Astrocyte of the spinal cord (primary cell): ENCODE measurements at regions not wholly inside any gene's neighbourhood (a gene's known extent, or its start where the extent isn't known, plus 50 kb on each side); places are given as distances from the start of the nearest gene placed in this dataset.
A peak's percentile ranks its signal among the peaks of the same experiment; 100 is the strongest.

Source experiments
- DNase-seq: peaks from one replicate; pipeline ENCODE4 v3.0.0; 2011; ENCODE audit warnings: low read depth, low spot score
- H3K4me3 ChIP-seq: 2 replicates; pipeline ENCODE4 v1.5.1; 2011; ENCODE audit warnings: low read depth, mild to moderate bottlenecking, low read length, moderate library complexity
- in situ Hi-C: cut with HindIII; loops from 2 replicates; pipeline ENCODE4 v1.10.0; 2017; ENCODE audit warnings: low sequenced_read_pairs
- TF ChIP-seq, protein P1 (sequence below): IDR thresholded peaks from 2 replicates; pipeline ENCODE4 v1.5.1; 2012; ENCODE audit warnings: low read depth, mild to moderate bottlenecking, low read length, inconsistent platforms

DNA sequence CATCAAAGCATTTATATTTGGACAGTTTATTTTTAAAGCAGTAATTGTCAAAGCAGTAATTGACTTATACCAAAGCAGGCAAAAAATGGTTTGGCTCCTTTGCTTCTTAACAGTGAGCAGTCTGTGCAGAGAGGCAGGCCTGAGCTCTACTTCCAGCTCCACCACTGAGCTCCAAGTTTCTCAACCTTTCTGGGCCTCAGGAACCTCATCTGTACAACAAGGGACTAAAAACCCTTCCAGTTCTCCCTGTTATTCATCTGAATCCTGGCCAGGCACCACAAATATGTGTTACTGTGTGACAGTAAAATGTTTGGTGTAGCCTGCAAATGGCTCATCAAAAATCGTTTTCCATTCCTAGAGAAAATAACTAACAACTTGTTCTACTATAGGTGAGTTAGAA, 88.7 kb upstream of the TTC29 start:
- DNase-seq: peak; percentile 48
- in situ Hi-C loops: no loop called here
- no peak overlapping the region for H3K4me3 ChIP-seq
- TF ChIP-seq, protein P1, sequence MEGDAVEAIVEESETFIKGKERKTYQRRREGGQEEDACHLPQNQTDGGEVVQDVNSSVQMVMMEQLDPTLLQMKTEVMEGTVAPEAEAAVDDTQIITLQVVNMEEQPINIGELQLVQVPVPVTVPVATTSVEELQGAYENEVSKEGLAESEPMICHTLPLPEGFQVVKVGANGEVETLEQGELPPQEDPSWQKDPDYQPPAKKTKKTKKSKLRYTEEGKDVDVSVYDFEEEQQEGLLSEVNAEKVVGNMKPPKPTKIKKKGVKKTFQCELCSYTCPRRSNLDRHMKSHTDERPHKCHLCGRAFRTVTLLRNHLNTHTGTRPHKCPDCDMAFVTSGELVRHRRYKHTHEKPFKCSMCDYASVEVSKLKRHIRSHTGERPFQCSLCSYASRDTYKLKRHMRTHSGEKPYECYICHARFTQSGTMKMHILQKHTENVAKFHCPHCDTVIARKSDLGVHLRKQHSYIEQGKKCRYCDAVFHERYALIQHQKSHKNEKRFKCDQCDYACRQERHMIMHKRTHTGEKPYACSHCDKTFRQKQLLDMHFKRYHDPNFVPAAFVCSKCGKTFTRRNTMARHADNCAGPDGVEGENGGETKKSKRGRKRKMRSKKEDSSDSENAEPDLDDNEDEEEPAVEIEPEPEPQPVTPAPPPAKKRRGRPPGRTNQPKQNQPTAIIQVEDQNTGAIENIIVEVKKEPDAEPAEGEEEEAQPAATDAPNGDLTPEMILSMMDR: no peak

DNA sequence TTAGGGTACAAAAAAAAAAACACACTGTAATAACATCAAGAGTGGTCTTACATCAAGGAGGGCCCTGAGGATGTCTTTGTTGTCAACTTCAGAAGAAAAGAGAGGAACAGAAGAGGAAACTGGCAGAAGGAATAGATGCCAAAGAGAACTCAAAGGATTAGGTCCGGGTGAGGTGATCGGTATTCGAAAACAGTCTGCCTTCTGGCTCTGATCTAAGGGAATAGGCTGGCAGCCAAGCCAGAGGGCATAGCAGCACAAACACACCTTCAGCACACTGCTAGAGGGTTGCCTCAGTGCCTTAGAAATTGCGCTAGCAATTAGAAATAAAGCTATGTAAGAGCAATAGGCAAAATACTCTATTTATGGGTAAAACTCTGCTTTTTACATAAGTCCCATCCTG, 91.4 kb upstream of the TTC29 start:
- in situ Hi-C loops: no loop called here

DNA sequence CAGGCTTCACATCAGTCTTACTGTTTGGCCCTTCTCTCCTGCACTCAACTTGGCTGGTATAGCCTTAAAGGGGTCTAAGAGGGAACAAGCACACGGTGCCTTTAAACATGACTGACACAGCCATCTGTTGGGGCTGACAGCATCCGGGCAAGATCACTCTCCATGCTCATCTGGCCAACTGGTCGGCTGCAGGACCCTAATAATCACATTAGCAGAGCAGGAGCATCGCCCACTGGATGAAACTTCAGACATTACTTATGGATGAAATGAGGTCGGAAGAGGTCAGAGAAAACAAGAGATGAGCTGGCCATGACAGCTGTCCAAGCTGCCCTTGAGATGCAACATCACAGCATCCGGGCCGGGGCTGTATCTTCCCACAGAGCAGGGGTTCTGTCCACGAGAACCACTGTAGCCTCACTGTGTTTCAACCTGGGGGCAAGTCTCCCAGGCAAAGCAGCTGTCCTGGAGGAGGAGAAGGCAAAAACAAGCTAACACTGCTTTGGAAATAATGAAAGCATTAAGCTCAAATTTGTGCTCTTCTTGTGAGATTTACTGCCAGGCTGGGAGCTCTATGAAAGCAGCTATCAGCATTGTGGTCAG, 94.4 kb upstream of the TTC29 start:
- no peak for DNase-seq
- in situ Hi-C loops: no loop called here
- TF ChIP-seq, protein P1: no peak
- H3K4me3 ChIP-seq: no peak overlapping the region

More for the DNA sequence above, 91.4 kb upstream of the TTC29 start:
- TF ChIP-seq, protein P1: no peak
- DNase-seq: no peak
- no peak overlapping the region for H3K4me3 ChIP-seq

DNA sequence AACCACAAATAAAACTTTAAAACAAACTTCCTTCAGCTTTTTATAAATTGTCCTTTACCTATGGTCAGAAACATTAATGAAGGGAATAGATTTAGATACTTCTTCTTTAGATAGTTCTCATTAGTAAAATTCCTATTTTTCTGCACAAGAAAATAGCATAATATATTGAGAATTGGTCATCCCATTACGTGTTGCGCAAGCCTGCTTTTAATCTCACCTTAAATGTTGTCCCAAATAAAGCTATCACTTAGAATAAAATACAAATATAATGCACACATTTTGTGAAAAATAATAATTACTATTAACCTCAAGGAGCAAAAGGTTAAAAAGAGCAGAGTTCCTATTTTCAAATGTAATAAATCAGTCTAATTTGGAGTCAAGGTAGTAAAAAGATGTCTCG, 95.2 kb upstream of the TTC29 start:
- H3K4me3 ChIP-seq: no peak overlapping the region
- no peak for DNase-seq
- in situ Hi-C loops: no loop called here
- TF ChIP-seq, protein P1: no peak

DNA sequence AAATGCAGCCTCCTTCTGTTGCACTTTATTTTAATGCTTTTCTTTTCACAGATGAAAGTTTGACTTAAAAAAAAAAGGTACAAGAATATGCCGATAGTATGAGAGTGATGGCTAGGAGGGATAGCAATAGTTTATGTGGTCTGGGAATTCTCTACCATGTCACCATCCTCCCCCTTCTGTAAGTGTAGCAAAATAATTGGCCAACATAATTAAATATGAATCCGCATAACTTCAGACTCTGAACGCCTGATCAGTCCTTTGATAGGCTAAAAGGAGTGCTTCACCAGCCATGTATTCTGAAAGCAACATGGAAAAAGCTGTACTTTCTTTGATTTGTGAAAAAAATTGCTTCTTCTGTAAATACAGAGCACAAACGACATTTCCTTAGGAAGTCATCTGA, 95.7 kb upstream of the TTC29 start:
- TF ChIP-seq, protein P1: no peak
- DNase-seq: no peak
- H3K4me3 ChIP-seq: no peak overlapping the region
- in situ Hi-C loops: no loop called here

DNA sequence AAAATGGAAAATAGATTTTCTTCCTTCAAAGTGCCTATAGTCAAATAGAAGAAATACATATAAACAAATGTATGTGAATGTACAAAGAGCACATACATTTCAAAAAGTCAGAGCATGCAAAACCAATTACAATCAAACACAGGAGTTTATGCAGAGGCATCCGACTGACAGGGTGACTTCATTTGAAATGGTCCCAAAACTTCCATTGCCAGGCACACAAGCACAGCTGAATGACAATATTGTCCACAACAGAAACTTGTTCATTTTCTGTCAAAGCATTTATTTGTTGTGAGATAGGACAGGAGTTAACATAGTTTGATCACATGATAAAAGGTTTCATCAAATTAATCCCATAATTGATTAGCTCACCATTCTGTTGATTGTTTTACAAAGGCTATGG, 96.4 kb upstream of the TTC29 start:
- no peak overlapping the region for H3K4me3 ChIP-seq
- DNase-seq: no peak
- TF ChIP-seq, protein P1: no peak
- in situ Hi-C loops: no loop called here

DNA sequence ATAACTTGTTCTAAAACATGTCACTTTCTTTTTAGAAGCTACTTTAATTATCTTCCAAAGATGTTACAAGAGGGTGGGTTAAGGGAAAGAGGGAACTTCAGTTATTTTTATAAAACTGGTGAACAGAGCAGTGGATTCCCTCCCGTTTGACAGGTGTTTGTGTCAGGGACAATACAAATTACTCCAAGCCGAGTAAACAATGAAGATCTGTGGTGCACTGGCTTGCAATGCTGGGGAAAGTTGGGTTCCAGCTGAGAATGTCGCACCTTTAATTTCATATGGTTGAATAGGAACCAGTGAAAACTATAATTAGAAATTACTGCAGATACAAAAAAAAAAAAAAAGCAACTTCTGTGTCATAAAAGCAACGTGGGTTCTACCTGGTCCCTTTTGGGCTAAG, 98.6 kb upstream of the TTC29 start:
- H3K4me3 ChIP-seq: no peak overlapping the region
- no peak for DNase-seq
- TF ChIP-seq, protein P1: no peak
- in situ Hi-C loops: no loop called here
